SH-SY5Y (cell line): ENCODE measurements at regions not wholly inside any gene's neighbourhood (a gene's known extent, or its start where the extent isn't known, plus 50 kb on each side); places are given as distances from the start of the nearest gene placed in this dataset.

Source experiments
- GATA2 ChIP-seq: IDR thresholded peaks from 2 replicates; pipeline ENCODE4 v1.6.1; 2011; ENCODE audit warnings: mild to moderate bottlenecking, low read depth, low read length
- GATA3 ChIP-seq: IDR thresholded peaks from 2 replicates; pipeline ENCODE4 v1.6.1; 2011; ENCODE audit warnings: low read depth, mild to moderate bottlenecking, low read length, moderate library complexity

GRCh38 chr17:77847221-77848085 lies 111.0 kb upstream of the TNRC6C start:
- TF ChIP-seq GATA2 = no peak
- TF ChIP-seq GATA3 = no peak
